ENCODE measurements at regions not wholly inside any gene's neighbourhood (a gene's known extent, or its start where the extent isn't known, plus 50 kb on each side); places are given as distances from the start of the nearest gene placed in this dataset.

DNA sequence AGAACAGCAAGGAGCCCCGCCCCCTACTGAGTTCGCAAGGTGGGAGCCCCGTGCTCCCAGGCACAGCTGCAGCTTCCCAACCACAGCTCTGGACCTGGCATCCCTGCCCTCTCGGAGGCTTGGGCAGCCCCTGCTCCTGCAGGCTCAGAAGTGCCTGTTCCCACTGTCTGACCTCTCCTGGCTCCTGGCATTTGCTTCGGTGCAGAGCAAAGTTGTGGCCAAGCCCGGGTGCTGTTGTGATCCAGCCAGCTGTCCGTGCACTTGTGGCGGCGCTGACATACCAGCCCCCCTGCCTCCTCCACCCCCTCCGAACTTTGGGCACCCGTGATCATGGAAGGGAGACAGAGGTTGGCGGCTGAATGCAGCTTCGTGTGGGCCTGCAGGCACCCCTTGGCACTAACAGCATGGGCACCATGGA, 1386.8 kb downstream of the PCDH9 start:
- Histone ChIP-seq H3K9me2 (ENCODE audit: insufficient read depth) (no peaks in the 10 kb centered on the region), H3K79me2 (replicated peaks; ENCODE audit: insufficient read depth) (no peaks in the 10 kb centered on the region), H3K4me1 (ENCODE audit: insufficient read depth) (no peaks in the 10 kb centered on the region), H3K4me3 (no peak overlapping the region), H3F3A (replicated peaks; ENCODE audit: low read depth) (no peaks in the 10 kb centered on the region), H2AFZ (no peak overlapping the region; the same call in 1 of the 2 replicates), H3K4me2 (no peak overlapping the region), H4K20me1 (replicated peaks; ENCODE audit: insufficient read depth) (no peaks in the 10 kb centered on the region), H3K27me3 (ENCODE audit: insufficient read depth) (no peaks in the 10 kb centered on the region), H3K27ac (ENCODE audit: low read depth) (no peak overlapping the region), H3K36me3 (ENCODE audit: insufficient read depth) (no peaks in the 10 kb centered on the region)
- no peak overlapping the region for H3K4me3 Mint-ChIP-seq
- DNase-seq (ENCODE audit: low spot score) (no peak), ATAC-seq (peak; percentile 47)
- H3K9me3 Mint-ChIP-seq = no peaks in the 10 kb centered on the region; the same call in 2 of the 3 replicates
- no peaks in the 10 kb centered on the region; the same call in 2 of the 3 replicates for H3K36me3 Mint-ChIP-seq (ENCODE audit: low read depth)
- H3K4me1 Mint-ChIP-seq = no peaks in the 10 kb centered on the region
- peaks cover 4% of the 10 kb centered on the region for H3K27me3 Mint-ChIP-seq (ENCODE audit: insufficient read depth, low read depth, poor library complexity)
- H3K27ac Mint-ChIP-seq = no peak overlapping the region
- TF ChIP-seq POLR2AphosphoS5 (IDR thresholded peaks at IDR 0.05; ENCODE audit: low read depth) = no peak
- TF ChIP-seq NANOG (IDR thresholded peaks at IDR 0.05; ENCODE audit: borderline replicate concordance) = no peak
- TF ChIP-seq CREB1 (CRISPR knock-in tag; IDR thresholded peaks at IDR 0.05; ENCODE audit: low read depth) = no peak
- TF ChIP-seq CTCF (conservative IDR thresholded peaks at IDR 0.05; ENCODE audit: low read depth in 2 of 2) = no peak
- TF ChIP-seq ZNF114 (CRISPR knock-in tag; IDR thresholded peaks at IDR 0.05) = no peak
- TF ChIP-seq STAT1 (IDR thresholded peaks at IDR 0.05; ENCODE audit: unreplicated experiment) = no peak
- TF ChIP-seq EZH2phosphoT487 (IDR thresholded peaks at IDR 0.05; ENCODE audit: unreplicated experiment) = no peak
- no peak for TF ChIP-seq EZH2 (IDR thresholded peaks at IDR 0.05; ENCODE audit: low read depth, unreplicated experiment)
- TF ChIP-seq JUNB (IDR thresholded peaks at IDR 0.05; ENCODE audit: unreplicated experiment) = no peak
- no peak for TF ChIP-seq ZNF462 (CRISPR knock-in tag; IDR thresholded peaks at IDR 0.05)
- TF ChIP-seq ZNF331 (CRISPR knock-in tag; IDR thresholded peaks at IDR 0.05; ENCODE audit: low read depth) = no peak

Measured in GM23338 (cell line).